ENCODE measurements at regions not wholly inside any gene's neighbourhood (a gene's known extent, or its start where the extent isn't known, plus 50 kb on each side); places are given as distances from the start of the nearest gene placed in this dataset.

DNA sequence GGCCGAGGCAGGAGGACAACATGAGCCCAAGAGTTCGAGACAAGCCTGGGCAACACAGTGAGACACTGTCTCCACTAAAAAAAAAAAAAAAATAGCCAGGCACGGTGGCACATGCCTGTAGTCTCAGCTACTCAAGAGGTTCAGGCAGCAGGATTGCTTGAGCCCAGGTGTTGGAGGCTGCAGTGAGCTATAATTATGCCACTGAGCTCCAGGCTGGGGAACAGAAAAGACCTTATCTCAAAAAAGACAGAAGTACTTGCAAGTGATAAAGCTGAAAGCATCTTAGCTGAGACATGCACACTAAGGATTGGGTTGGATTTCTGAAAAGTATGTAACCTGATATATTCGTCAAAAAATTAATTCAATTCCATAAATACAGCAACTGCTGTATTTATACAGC, 68.4 kb downstream of the PPP1R3C start:
- TF ChIP-seq, protein P1, sequence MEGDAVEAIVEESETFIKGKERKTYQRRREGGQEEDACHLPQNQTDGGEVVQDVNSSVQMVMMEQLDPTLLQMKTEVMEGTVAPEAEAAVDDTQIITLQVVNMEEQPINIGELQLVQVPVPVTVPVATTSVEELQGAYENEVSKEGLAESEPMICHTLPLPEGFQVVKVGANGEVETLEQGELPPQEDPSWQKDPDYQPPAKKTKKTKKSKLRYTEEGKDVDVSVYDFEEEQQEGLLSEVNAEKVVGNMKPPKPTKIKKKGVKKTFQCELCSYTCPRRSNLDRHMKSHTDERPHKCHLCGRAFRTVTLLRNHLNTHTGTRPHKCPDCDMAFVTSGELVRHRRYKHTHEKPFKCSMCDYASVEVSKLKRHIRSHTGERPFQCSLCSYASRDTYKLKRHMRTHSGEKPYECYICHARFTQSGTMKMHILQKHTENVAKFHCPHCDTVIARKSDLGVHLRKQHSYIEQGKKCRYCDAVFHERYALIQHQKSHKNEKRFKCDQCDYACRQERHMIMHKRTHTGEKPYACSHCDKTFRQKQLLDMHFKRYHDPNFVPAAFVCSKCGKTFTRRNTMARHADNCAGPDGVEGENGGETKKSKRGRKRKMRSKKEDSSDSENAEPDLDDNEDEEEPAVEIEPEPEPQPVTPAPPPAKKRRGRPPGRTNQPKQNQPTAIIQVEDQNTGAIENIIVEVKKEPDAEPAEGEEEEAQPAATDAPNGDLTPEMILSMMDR (IDR thresholded peaks at IDR 0.05): no peak
- Mint-ChIP-seq H3K9me3 (ENCODE audit: unreplicated experiment) (peaks cover 4% of the 10 kb centered on the region), H3K36me3 (ENCODE audit: unreplicated experiment) (no peaks in the 10 kb centered on the region), H3K27me3 (ENCODE audit: unreplicated experiment) (no peaks in the 10 kb centered on the region), H3K4me3 (ENCODE audit: unreplicated experiment) (no peak overlapping the region), H3K27ac (ENCODE audit: unreplicated experiment) (no peak overlapping the region), H3K4me1 (ENCODE audit: unreplicated experiment) (peaks cover 15% of the 10 kb centered on the region)
- DNase-seq (ENCODE audit: extremely low spot score, unreplicated experiment): no peak

Data from osteocyte (in vitro differentiated cells).